K562 (cell line): ENCODE measurements at regions not wholly inside any gene's neighbourhood (a gene's known extent, or its start where the extent isn't known, plus 50 kb on each side); places are given as distances from the start of the nearest gene placed in this dataset.

ENCODE experiments used
- ATAC-seq: fragments of 200-7000 bp; cut with Tn5 transposase; 3 replicates; pipeline ENCODE4 v1.9.1; 2020; ENCODE audit warnings: moderate library complexity
- BruUV-seq: library from RNA; stranded (reverse); fragments of 400-500 nt; replicated peaks from 2 replicates; lab custom pipeline; 2021; lab: Mats Ljungman, UMichigan
- CTCF ChIA-PET: fragments of 300-600 bp; formaldehyde crosslinking; extraction: SDS; loops from one replicate; lab custom pipeline; 2021; ENCODE audit warnings: low intra/inter-chr PET ratio; lab: Yijun Ruan, JAX
- POLR2A ChIA-PET: fragments of 300-600, 350-650 bp; sonication (Branson Sonifier 250); formaldehyde crosslinking; extraction: SDS; loops from one replicate; lab custom pipeline; 2021; ENCODE audit warnings: antibody characterized with exemption, inconsistent platforms; lab: Yijun Ruan, JAX
- DNase-seq, 4 experiments: peaks; one replicate each; pipeline versions ENCODE4 v3.0.0 to v3.0.0-alpha.2; 2011 to 2018; ENCODE audit warnings: low spot score in 3 of 4, mixed read lengths in 3 of 4; ENCODE audit errors: extremely low read depth in 1 of 4
- FAIRE-seq: peaks from 2 replicates; lab custom pipeline; 2011; peaks lifted over from hg19 to GRCh38; lab: Jason Lieb, UNC
- H2AFZ ChIP-seq: 2 replicates; pipeline ENCODE4 v1.6.0; 2011; ENCODE audit warnings: low read depth, low read length, control low read depth, inconsistent platforms
- H3K27ac ChIP-seq: fragments of 200-600 bp; 3 replicates; pipeline ENCODE4 v1.8.0; 2011; ENCODE audit warnings: low read depth, mild to moderate bottlenecking, control low read depth, inconsistent platforms, low read length, moderate library complexity, mixed read lengths; ENCODE audit errors: extremely low read depth
- H3K27me3 ChIP-seq, 2 experiments: fragments of 300-600 bp in 1 of 2; 2 replicates in 1 of 2; 3 replicates in 1 of 2; pipeline versions ENCODE4 v1.6.0 to v1.8.0; 2011; ENCODE audit warnings: inconsistent platforms in 2 of 2, low read length in 2 of 2, mild to moderate bottlenecking in 1 of 2, mixed read lengths in 1 of 2, moderate library complexity in 1 of 2; ENCODE audit not compliant: control insufficient read depth in 2 of 2, insufficient read depth in 2 of 2
- H3K36me3 ChIP-seq: fragments of 300-600 bp; 3 replicates; pipeline ENCODE4 v1.8.0; 2011; ENCODE audit warnings: mild to moderate bottlenecking, low read length, inconsistent platforms; ENCODE audit not compliant: control insufficient read depth, insufficient read depth
- H3K4me1 ChIP-seq, 2 experiments: fragments of 200-600 bp in 1 of 2; replicated peaks in 1 of 2; 2 replicates in 1 of 2; 3 replicates in 1 of 2; pipeline versions ENCODE4 v1.5.1 to v1.8.0; 2011; ENCODE audit warnings: inconsistent platforms in 2 of 2, low read length in 2 of 2, mild to moderate bottlenecking in 1 of 2, mixed read lengths in 1 of 2, moderate library complexity in 1 of 2; ENCODE audit not compliant: control insufficient read depth in 2 of 2, insufficient read depth in 2 of 2
- H3K4me2 ChIP-seq: 2 replicates; pipeline ENCODE4 v1.6.1; 2011; ENCODE audit warnings: low read length, control low read depth, inconsistent platforms, mixed read lengths; ENCODE audit not compliant: insufficient read depth
- H3K4me3 ChIP-seq: fragments of 200-600 bp; sonication (generic), shearing (Covaris generic); 2 replicates; pipeline ENCODE4 v1.5.1; 2016; ENCODE audit warnings: control low read depth, inconsistent platforms
- H3K79me2 ChIP-seq: fragments of 200-600 bp; 3 replicates; pipeline ENCODE4 v1.8.0; 2011; ENCODE audit warnings: low read length, inconsistent platforms; ENCODE audit not compliant: control insufficient read depth, insufficient read depth
- H3K9ac ChIP-seq, 2 experiments: 2 replicates each; pipeline versions ENCODE4 v1.6.0 to v1.6.1; 2011; ENCODE audit warnings: low read depth in 2 of 2, low read length in 2 of 2, control low read depth in 1 of 2, inconsistent platforms in 1 of 2, mild to moderate bottlenecking in 1 of 2, mixed read lengths in 1 of 2; ENCODE audit not compliant: insufficient read depth in 1 of 2
- H3K9me1 ChIP-seq: one replicate; pipeline ENCODE4 v1.6.0; 2011; ENCODE audit warnings: inconsistent platforms, mild to moderate bottlenecking, low read length, moderate library complexity; ENCODE audit not compliant: control insufficient read depth, insufficient read depth
- H3K9me3 ChIP-seq: replicated peaks from 2 replicates; pipeline ENCODE4 v1.5.1; 2011; ENCODE audit warnings: low read depth, low read length, inconsistent platforms; ENCODE audit not compliant: control insufficient read depth, insufficient read depth
- H4K20me1 ChIP-seq: replicated peaks from 2 replicates; pipeline ENCODE4 v1.6.1; 2011; ENCODE audit warnings: low read length, inconsistent platforms, mixed read lengths; ENCODE audit not compliant: control insufficient read depth, insufficient read depth
- BRF1 ChIP-seq: IDR thresholded peaks from 3 replicates; pipeline ENCODE4 v1.6.1; 2011; ENCODE audit warnings: borderline replicate concordance, mild to moderate bottlenecking; ENCODE audit not compliant: insufficient read length; ENCODE audit errors: extremely low read depth
- EGR1 ChIP-seq: fragments of 450-650 bp; conservative IDR thresholded peaks from 2 replicates; pipeline ENCODE4 v1.6.1; 2017; ENCODE audit warnings: mild to moderate bottlenecking
- ELF1 ChIP-seq: fragments of 200-800 bp; sonication (Bioruptor generic); IDR thresholded peaks from 2 replicates; pipeline ENCODE4 v1.6.1; 2016; ENCODE audit warnings: missing genetic modification characterization, missing compliant biosample characterization
- HNRNPUL1 ChIP-seq: fragments of 200-400 bp; formaldehyde crosslinking; IDR thresholded peaks from 2 replicates; pipeline ENCODE4 v1.6.1; 2017; ENCODE audit warnings: low read length
- JUND ChIP-seq, 2 experiments: IDR thresholded peaks; 2 replicates in 1 of 2; 3 replicates in 1 of 2; pipeline ENCODE4 v1.6.1; 2011; ENCODE audit warnings: borderline replicate concordance in 2 of 2, low read depth in 2 of 2, low read length in 2 of 2, improper control_type of control experiment in 1 of 2, missing biosample characterization in 1 of 2, missing genetic modification characterization in 1 of 2, missing genetic modification reagents in 1 of 2
- L3MBTL2 ChIP-seq: fragments of 450-650 bp; IDR thresholded peaks from 2 replicates; pipeline ENCODE4 v1.6.1; 2016; ENCODE audit warnings: mild to moderate bottlenecking, moderate library complexity
- MTF1 ChIP-seq: fragments of 250-450 bp; sonication (Bioruptor Pico); IDR thresholded peaks from 2 replicates; pipeline ENCODE4 v1.9.0; 2021; ENCODE audit warnings: moderate library complexity, mild to moderate bottlenecking, inconsistent platforms, borderline replicate concordance
- RFX1 ChIP-seq: fragments of 450-650 bp; IDR thresholded peaks from 2 replicates; pipeline ENCODE4 v1.6.1; 2016; ENCODE audit warnings: mild to moderate bottlenecking, moderate library complexity
- SRSF3 ChIP-seq: fragments of 200-400 bp; formaldehyde crosslinking; IDR thresholded peaks from 2 replicates; pipeline ENCODE4 v1.6.1; 2016; ENCODE audit warnings: mild to moderate bottlenecking, low read length, moderate library complexity; ENCODE audit not compliant: insufficient read depth
- ZNF12 ChIP-seq: sonication (generic); formaldehyde crosslinking; IDR thresholded peaks from 2 replicates; pipeline ENCODE4 v1.4.0; 2020; ENCODE audit warnings: mild to moderate bottlenecking, missing genetic modification reagents
- ZNF347 ChIP-seq: fragments of 450-650 bp; formaldehyde crosslinking; IDR thresholded peaks from 2 replicates; pipeline ENCODE4 v1.4.0; 2020; ENCODE audit warnings: low read depth, mild to moderate bottlenecking, moderate library complexity
- WGBS: fragments of 100-300 bp; shearing (Covaris generic); methylation state at CpG from one replicate; pipeline ENCODE4 v1.1.6; 2016; ENCODE audit warnings: low coverage, mixed read lengths; ENCODE audit not compliant: insufficient coverage; ENCODE audit errors: missing lambda C conversion rate; 5-methylcytosine and 5-hydroxymethylcytosine counted together
- in situ Hi-C: fragments of 300-500 bp; cut with MboI; formaldehyde crosslinking; loops from 4 replicates; pipeline ENCODE4 v1.15.0; 2018; ENCODE audit warnings: inconsistent platforms, mixed read lengths
- intact Hi-C: fragments of 100-400 bp; cut with micrococcal nuclease; formaldehyde crosslinking; loops from 2 replicates; pipeline ENCODE4 v1.14.2; 2022

DNA sequence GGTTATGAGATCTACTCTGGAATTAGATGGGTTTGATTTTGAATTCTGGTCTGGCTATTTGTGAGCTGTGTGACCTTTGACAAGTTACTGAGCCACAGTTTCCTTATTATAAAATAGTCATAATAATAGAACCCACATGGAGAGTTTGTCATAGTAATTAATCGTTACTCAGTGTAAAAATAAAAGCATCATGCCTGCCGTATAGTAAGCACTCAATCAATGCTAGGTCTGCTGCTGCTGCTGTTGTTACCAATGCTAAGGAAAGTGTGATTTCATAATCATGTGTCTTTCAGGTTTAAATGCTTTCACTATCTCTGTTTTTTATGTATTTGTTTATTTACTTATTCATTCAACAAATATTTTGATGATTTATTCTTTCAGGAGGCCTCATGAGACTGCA, 539.9 kb upstream of the SEL1L start:
- H3K4me3 ChIP-seq = no peak overlapping the region
- H3K36me3 ChIP-seq = no peaks in the 10 kb centered on the region
- ATAC-seq (no peak), FAIRE-seq (no peak), DNase-seq (no peak)
- CTCF ChIA-PET = no interaction called here
- WGBS = 0% methylated on average over 2 of the region's 2 CpGs
- no peak overlapping the region for H3K4me2 ChIP-seq
- intact Hi-C loops (no loop called here), in situ Hi-C loops (no loop called here)
- no peaks in the 10 kb centered on the region for H3K79me2 ChIP-seq
- no peak overlapping the region for H3K27ac ChIP-seq
- no peaks in the 10 kb centered on the region for H3K4me1 ChIP-seq
- no TSS peak for BruUV-seq
- no peaks in the 10 kb centered on the region for H4K20me1 ChIP-seq
- H3K9me3 ChIP-seq = no peaks in the 10 kb centered on the region
- no peak overlapping the region for H3K9ac ChIP-seq
- POLR2A ChIA-PET = no interaction called here
- no peak overlapping the region for H2AFZ ChIP-seq
- H3K27me3 ChIP-seq = no peaks in the 10 kb centered on the region
- TF ChIP-seq ELF1 (no peak), MTF1 (CRISPR knock-in tag) (no peak), BRF1 (no peak), ZNF12 (CRISPR knock-in tag) (no peak), EGR1 (no peak), RFX1 (no peak), ZNF347 (CRISPR knock-in tag) (no peak), JUND (IDR thresholded peaks at IDR 0.05; ENCODE audit: borderline replicate concordance, low read depth, low read length) (no peak), JUND (tag; IDR thresholded peaks at IDR 0.05; ENCODE audit: borderline replicate concordance, low read depth, low read length) (no peak), HNRNPUL1 (no peak), SRSF3 (no peak), L3MBTL2 (no peak)
- no peaks in the 10 kb centered on the region for H3K9me1 ChIP-seq
